ENCODE measurements at regions not wholly inside any gene's neighbourhood (a gene's known extent, or its start where the extent isn't known, plus 50 kb on each side); places are given as distances from the start of the nearest gene placed in this dataset.
"Not testable (repeated sequence)": the region's sequence is repeated elsewhere in the genome, so short reads cannot be mapped to it uniquely, and the experiment has no call there.

- Histone ChIP-seq H3K9me3 (no peaks in the 10 kb centered on the region), H3K4me1 (no peaks in the 10 kb centered on the region), H3K27me3 (no peaks in the 10 kb centered on the region), H3K27ac (no peak overlapping the region), H3K36me3 (no peaks in the 10 kb centered on the region), H3K4me3 (no peak overlapping the region)
- TF ChIP-seq POLR2AphosphoS5 (IDR thresholded peaks at IDR 0.05), result no peak
- TF ChIP-seq EP300 (IDR thresholded peaks at IDR 0.05; ENCODE audit: low read depth), result no peak
- TF ChIP-seq POLR2A (IDR thresholded peaks at IDR 0.05), result no peak
- TF ChIP-seq CTCF (IDR thresholded peaks at IDR 0.05), result no peak
- no peak for DNase-seq
- WGBS, 2 donors (ENCODE audit: low coverage in 1 of 2), result 11 to 15% methylated on average over 4 of the region's 4 CpGs
- intact Hi-C loops (cut with DNase I; ENCODE audit: low total_unique reads), result no loop called here
- in situ Hi-C loops (cut with MboI; ENCODE audit: low pct_ligation_motif_present in 1 of 4, low pct_unique_long_range_greater_than_20kb in 1 of 4, low sequenced_read_pairs in 3 of 4), result no loop called here
Measured at GRCh38 chr1:208731981-208732821, 488.0 kb upstream of the PLXNA2 start.

GRCh38 chr1:208737161-208737560 is 493.0 kb upstream of the PLXNA2 start:
- Histone ChIP-seq H3K27ac (no peak overlapping the region), H3K27me3 (no peaks in the 10 kb centered on the region), H3K9me3 (no peaks in the 10 kb centered on the region), H3K4me3 (no peak overlapping the region), H3K36me3 (no peaks in the 10 kb centered on the region), H3K4me1 (no peaks in the 10 kb centered on the region)
- in situ Hi-C loops (cut with MboI; ENCODE audit: low pct_ligation_motif_present in 1 of 4, low pct_unique_long_range_greater_than_20kb in 1 of 4, low sequenced_read_pairs in 3 of 4), result no loop called here
- TF ChIP-seq EP300 (IDR thresholded peaks at IDR 0.05; ENCODE audit: low read depth) (no peak), CTCF (IDR thresholded peaks at IDR 0.05) (no peak), POLR2A (IDR thresholded peaks at IDR 0.05) (no peak), POLR2AphosphoS5 (IDR thresholded peaks at IDR 0.05) (no peak)
- DNase-seq, result no peak
- 60 to 61% methylated on average over 4 of the region's 4 CpGs for WGBS, 2 donors (ENCODE audit: low coverage in 1 of 2)
- intact Hi-C loops (cut with DNase I; ENCODE audit: low total_unique reads), result no loop called here

- intact Hi-C loops (cut with DNase I; ENCODE audit: low total_unique reads) (no loop called here), in situ Hi-C loops (cut with MboI; ENCODE audit: low pct_ligation_motif_present in 1 of 4, low pct_unique_long_range_greater_than_20kb in 1 of 4, low sequenced_read_pairs in 3 of 4) (no loop called here)
- Histone ChIP-seq H3K27me3 (no peaks in the 10 kb centered on the region), H3K9me3 (no peaks in the 10 kb centered on the region), H3K27ac (no peak overlapping the region), H3K4me1 (no peaks in the 10 kb centered on the region), H3K36me3 (no peaks in the 10 kb centered on the region), H3K4me3 (no peak overlapping the region)
- no peak for DNase-seq
- TF ChIP-seq POLR2AphosphoS5 (IDR thresholded peaks at IDR 0.05) (no peak), EP300 (IDR thresholded peaks at IDR 0.05; ENCODE audit: low read depth) (no peak), CTCF (IDR thresholded peaks at IDR 0.05) (no peak), POLR2A (IDR thresholded peaks at IDR 0.05) (no peak)
- WGBS, 2 donors (ENCODE audit: low coverage in 1 of 2), result 72 to 91% methylated on average over 4 of the region's 4 CpGs
Measured at GRCh38 chr1:208737922-208738321, 493.7 kb upstream of the PLXNA2 start.

- 94% methylated on average over 17 of the region's 20 CpGs; no CpG with 5 or more reads in 1 of the 2 donors for WGBS, 2 donors (ENCODE audit: low coverage in 1 of 2)
Measured at GRCh38 chr1:208739636-208740035, 495.5 kb upstream of the PLXNA2 start.

GRCh38 chr1:208741296-208741695 is 497.1 kb upstream of the PLXNA2 start:
- intact Hi-C loops (cut with DNase I; ENCODE audit: low total_unique reads) (no loop called here), in situ Hi-C loops (cut with MboI; ENCODE audit: low pct_ligation_motif_present in 1 of 4, low pct_unique_long_range_greater_than_20kb in 1 of 4, low sequenced_read_pairs in 3 of 4) (no loop called here)
- H3K27ac ChIP-seq, result no peak overlapping the region
- no peaks in the 10 kb centered on the region for H3K36me3 ChIP-seq
- H3K27me3 ChIP-seq, result no peaks in the 10 kb centered on the region
- H3K4me1 ChIP-seq, result no peaks in the 10 kb centered on the region
- no peak overlapping the region for H3K4me3 ChIP-seq
- no peak for TF ChIP-seq POLR2AphosphoS5 (IDR thresholded peaks at IDR 0.05)
- no peak for TF ChIP-seq CTCF (IDR thresholded peaks at IDR 0.05)
- no peak for TF ChIP-seq EP300 (IDR thresholded peaks at IDR 0.05; ENCODE audit: low read depth)
- no peak for TF ChIP-seq POLR2A (IDR thresholded peaks at IDR 0.05)
- no peak for DNase-seq
- no peaks in the 10 kb centered on the region for H3K9me3 ChIP-seq
- 83 to 92% methylated on average over 3 of the region's 3 CpGs for WGBS, 2 donors (ENCODE audit: low coverage in 1 of 2)

More at GRCh38 chr1:208739636-208740035, 495.5 kb upstream of the PLXNA2 start:
- intact Hi-C loops (cut with DNase I; ENCODE audit: low total_unique reads); H3K36me3 ChIP-seq; H3K9me3 ChIP-seq; H3K27ac ChIP-seq; H3K4me3 ChIP-seq; H3K27me3 ChIP-seq; in situ Hi-C loops (cut with MboI; ENCODE audit: low pct_ligation_motif_present in 1 of 4, low pct_unique_long_range_greater_than_20kb in 1 of 4, low sequenced_read_pairs in 3 of 4); H3K4me1 ChIP-seq; DNase-seq: not testable (repeated sequence)
